ENCODE measurements at regions not wholly inside any gene's neighbourhood (a gene's known extent, or its start where the extent isn't known, plus 50 kb on each side); places are given as distances from the start of the nearest gene placed in this dataset.

GRCh38 chr21:21807598-21807903 is 809.3 kb downstream of the NCAM2 start:
- ATAC-seq: no peak
- Histone ChIP-seq H3K27ac (no peak overlapping the region), H3K4me3 (no peak overlapping the region), H3K4me1 (no peaks in the 10 kb centered on the region), H3K9me3 (no peaks in the 10 kb centered on the region), H3K4me2 (no peak overlapping the region)
- no peak for DNase-seq (ENCODE audit: low read depth in 1 of 2, low spot score in 1 of 2)
- CTCF ChIA-PET: interaction anchor here (0.6 kb wide), 1 partner anchor 1417 kb away, joined by 3 read pairs; no protein-coding TSS in a partner anchor
- FAIRE-seq: no peak
- WGBS (ENCODE audit: missing lambda C conversion rate): 47% methylated on average over 1 of the region's 1 CpG
- POLR2A ChIA-PET: no interaction called here
- TF ChIP-seq, protein P1, sequence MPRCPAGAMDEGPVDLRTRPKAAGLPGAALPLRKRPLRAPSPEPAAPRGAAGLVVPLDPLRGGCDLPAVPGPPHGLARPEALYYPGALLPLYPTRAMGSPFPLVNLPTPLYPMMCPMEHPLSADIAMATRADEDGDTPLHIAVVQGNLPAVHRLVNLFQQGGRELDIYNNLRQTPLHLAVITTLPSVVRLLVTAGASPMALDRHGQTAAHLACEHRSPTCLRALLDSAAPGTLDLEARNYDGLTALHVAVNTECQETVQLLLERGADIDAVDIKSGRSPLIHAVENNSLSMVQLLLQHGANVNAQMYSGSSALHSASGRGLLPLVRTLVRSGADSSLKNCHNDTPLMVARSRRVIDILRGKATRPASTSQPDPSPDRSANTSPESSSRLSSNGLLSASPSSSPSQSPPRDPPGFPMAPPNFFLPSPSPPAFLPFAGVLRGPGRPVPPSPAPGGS (IDR thresholded peaks at IDR 0.05): no peak

DNA sequence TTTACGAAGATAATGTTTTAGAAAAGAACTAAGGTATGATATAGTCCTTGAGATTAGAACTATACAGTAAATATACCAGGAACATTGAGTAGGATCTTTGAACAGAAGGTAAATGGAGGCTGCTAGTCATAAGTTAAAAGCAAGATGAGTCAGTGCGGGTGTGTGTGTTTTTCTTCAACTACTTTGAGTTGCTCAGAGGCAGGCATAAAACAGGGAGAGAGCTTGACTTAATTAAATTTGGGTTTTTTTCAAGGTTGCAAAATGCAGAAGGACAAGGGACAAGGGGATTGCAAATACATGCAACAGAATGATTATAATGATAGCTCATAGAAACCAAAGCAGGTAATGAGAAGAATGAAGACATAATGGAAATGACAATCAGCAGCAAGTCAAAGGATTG is 815.1 kb downstream of the NCAM2 start:
- CTCF ChIA-PET: no interaction called here

DNA sequence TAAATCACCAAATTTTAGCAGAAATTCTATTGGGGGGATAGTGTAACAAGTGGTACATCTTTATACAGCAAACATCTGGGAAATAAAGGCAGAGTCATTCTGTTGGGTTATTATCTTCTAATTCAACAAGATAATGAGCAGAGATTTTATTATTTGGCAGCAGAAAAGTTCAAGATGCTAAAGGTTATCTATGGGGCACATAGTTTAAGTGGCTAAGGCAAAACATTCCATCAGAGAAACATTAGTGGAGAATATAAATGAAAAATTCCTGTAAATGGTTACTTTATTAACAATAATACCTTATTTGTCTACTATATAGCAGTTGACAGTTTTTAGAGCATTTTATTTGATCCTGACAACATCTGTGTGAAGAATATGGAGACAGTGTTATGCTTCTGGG is 815.7 kb downstream of the NCAM2 start:
- FAIRE-seq (no peak), DNase-seq (ENCODE audit: low read depth in 1 of 2, low spot score in 1 of 2) (no peak), ATAC-seq (no peak)
- no peak overlapping the region for H3K4me3 ChIP-seq
- ChIA-PET CTCF (no interaction called here), POLR2A (no interaction called here)
- TF ChIP-seq FOSB (CRISPR knock-in tag; IDR thresholded peaks at IDR 0.05) (no peak), KDM5A (IDR thresholded peaks at IDR 0.05) (no peak), KDM1A (IDR thresholded peaks at IDR 0.05; ENCODE audit: low read depth) (no peak), SMC3 (IDR thresholded peaks at IDR 0.05) (no peak), NR3C1 (IDR thresholded peaks at IDR 0.05) (no peak), MYC (IDR thresholded peaks at IDR 0.05; ENCODE audit: borderline replicate concordance, low read length) (no peak), NPAS2 (CRISPR knock-in tag; IDR thresholded peaks at IDR 0.05; ENCODE audit: borderline replicate concordance) (no peak), ESRRA (IDR thresholded peaks at IDR 0.05; ENCODE audit: borderline replicate concordance, low read length) (no peak)
- TF ChIP-seq, protein P2, sequence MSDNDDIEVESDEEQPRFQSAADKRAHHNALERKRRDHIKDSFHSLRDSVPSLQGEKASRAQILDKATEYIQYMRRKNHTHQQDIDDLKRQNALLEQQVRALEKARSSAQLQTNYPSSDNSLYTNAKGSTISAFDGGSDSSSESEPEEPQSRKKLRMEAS (IDR thresholded peaks at IDR 0.05): no peak
- no peak overlapping the region for H3K27ac ChIP-seq
- no peaks in the 10 kb centered on the region for H3K9me3 ChIP-seq
- no peaks in the 10 kb centered on the region for H3K4me1 ChIP-seq
- H3K4me2 ChIP-seq: no peak overlapping the region

More for the DNA sequence above, 815.1 kb downstream of the NCAM2 start:
- H3K4me1 ChIP-seq: no peaks in the 10 kb centered on the region
- no peak overlapping the region for H3K4me3 ChIP-seq
- POLR2A ChIA-PET: no interaction called here
- no peak for TF ChIP-seq KDM5A (IDR thresholded peaks at IDR 0.05)
- no peak for TF ChIP-seq HOXA7 (CRISPR knock-in tag; IDR thresholded peaks at IDR 0.05)
- no peak for TF ChIP-seq ELK1 (IDR thresholded peaks at IDR 0.05; ENCODE audit: low read depth, low read length)
- no peak for TF ChIP-seq RNF2 (IDR thresholded peaks at IDR 0.05; ENCODE audit: borderline replicate concordance, low read depth)
- TF ChIP-seq ZNF302 (CRISPR knock-in tag; IDR thresholded peaks at IDR 0.05): no peak
- no peak for TF ChIP-seq POLR2A (IDR thresholded peaks at IDR 0.05; ENCODE audit: low read length)
- no peak for TF ChIP-seq NR3C1 (IDR thresholded peaks at IDR 0.05)
- no peak for TF ChIP-seq RFX5 (IDR thresholded peaks at IDR 0.05)
- no peak for TF ChIP-seq HOXB5 (CRISPR knock-in tag; IDR thresholded peaks at IDR 0.05)
- no peak for TF ChIP-seq TP53 (CRISPR knock-in tag; IDR thresholded peaks at IDR 0.05)
- TF ChIP-seq USF2 (IDR thresholded peaks at IDR 0.05): no peak
- TF ChIP-seq HEYL (CRISPR knock-in tag; IDR thresholded peaks at IDR 0.05): no peak
- no peak for TF ChIP-seq FOSB (CRISPR knock-in tag; IDR thresholded peaks at IDR 0.05)
- TF ChIP-seq TFCP2L1 (CRISPR knock-in tag; IDR thresholded peaks at IDR 0.05): no peak
- no peak for TF ChIP-seq SMC3 (IDR thresholded peaks at IDR 0.05)
- TF ChIP-seq CBX2 (IDR thresholded peaks at IDR 0.05; ENCODE audit: borderline replicate concordance, low read depth): no peak
- no peak for TF ChIP-seq ESRRA (IDR thresholded peaks at IDR 0.05; ENCODE audit: borderline replicate concordance, low read length)
- no peak for TF ChIP-seq ZC3H11A (IDR thresholded peaks at IDR 0.05)
- TF ChIP-seq, protein P3, sequence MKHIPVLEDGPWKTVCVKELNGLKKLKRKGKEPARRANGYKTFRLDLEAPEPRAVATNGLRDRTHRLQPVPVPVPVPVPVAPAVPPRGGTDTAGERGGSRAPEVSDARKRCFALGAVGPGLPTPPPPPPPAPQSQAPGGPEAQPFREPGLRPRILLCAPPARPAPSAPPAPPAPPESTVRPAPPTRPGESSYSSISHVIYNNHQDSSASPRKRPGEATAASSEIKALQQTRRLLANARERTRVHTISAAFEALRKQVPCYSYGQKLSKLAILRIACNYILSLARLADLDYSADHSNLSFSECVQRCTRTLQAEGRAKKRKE (CRISPR knock-in tag; IDR thresholded peaks at IDR 0.05; ENCODE audit: low read depth): no peak
- H3K4me2 ChIP-seq: no peak overlapping the region
- DNase-seq (ENCODE audit: low read depth in 1 of 2, low spot score in 1 of 2) (no peak), ATAC-seq (no peak), FAIRE-seq (no peak)
- H3K27ac ChIP-seq: no peak overlapping the region
- 28% methylated on average over 2 of the region's 2 CpGs for WGBS (ENCODE audit: missing lambda C conversion rate)
- H3K9me3 ChIP-seq: no peaks in the 10 kb centered on the region
